EH (cell line): ENCODE measurements at regions not wholly inside any gene's neighbourhood (a gene's known extent, or its start where the extent isn't known, plus 50 kb on each side); places are given as distances from the start of the nearest gene placed in this dataset.
A peak's percentile ranks its signal among the peaks of the same experiment; 100 is the strongest.

Source experiments
- DNase-seq: peaks from one replicate; pipeline ENCODE4 v3.0.0-alpha.2; 2015; ENCODE audit warnings: low read depth

DNA sequence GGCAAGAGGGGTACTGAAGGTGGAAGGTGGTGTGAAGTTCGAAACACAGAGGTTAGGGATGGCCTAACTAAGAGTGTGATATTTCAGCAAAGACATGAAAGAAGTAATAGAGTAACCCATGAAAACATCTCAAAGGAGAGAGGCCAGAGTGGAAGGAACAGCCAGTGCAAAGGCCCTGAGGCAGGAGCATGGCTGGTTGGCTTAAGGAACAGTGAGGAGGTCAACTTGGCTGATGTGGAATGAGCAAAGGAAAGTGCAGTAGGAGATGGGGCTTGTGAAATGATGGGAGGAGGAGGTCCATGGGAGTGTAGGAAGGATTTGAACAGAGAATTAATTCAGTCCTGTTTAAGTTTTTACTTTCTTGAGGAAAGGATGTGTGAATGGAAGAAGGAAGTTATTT, 178.3 kb upstream of the ZNF608 start:
- no peak for DNase-seq

DNA sequence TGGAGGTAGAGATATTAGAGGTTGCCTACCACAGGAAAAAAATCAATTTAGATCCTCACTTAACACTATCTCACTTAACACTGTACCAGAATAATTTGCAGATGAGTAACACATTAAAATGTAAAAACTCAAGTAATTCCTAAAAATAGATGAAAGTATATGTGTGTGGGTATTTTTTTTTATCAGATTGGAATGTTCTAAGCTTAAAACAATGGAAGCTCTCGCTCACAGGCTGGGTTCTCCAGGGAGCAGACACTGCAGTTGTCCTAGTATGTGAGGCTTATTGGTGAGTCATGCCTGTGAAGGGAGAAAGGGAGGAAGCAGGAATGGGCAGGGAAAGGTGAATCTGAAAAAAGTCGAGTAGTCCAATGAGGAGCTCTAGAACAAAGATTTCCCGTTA, 181.3 kb upstream of the ZNF608 start:
- peak; percentile 70 for DNase-seq

DNA sequence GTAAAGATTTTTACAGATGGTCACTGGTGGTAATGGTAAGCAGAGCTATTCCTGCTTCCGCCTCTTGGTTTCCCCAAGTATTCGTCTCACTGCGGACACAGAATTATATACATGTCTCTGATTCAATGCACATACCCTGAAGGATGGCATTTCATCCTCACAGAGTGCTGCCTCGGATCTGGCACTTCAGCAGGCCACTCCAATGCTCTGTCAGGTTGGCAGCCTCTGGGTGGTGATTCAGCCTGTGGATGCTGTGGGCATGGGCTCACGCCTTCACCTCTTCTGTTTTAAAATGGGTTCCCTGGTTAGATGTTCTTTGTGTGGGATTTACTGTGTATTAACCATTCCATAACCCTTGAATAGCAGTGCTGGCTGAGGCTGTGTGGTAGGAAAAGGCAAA, 182.6 kb upstream of the ZNF608 start:
- DNase-seq, result no peak

DNA sequence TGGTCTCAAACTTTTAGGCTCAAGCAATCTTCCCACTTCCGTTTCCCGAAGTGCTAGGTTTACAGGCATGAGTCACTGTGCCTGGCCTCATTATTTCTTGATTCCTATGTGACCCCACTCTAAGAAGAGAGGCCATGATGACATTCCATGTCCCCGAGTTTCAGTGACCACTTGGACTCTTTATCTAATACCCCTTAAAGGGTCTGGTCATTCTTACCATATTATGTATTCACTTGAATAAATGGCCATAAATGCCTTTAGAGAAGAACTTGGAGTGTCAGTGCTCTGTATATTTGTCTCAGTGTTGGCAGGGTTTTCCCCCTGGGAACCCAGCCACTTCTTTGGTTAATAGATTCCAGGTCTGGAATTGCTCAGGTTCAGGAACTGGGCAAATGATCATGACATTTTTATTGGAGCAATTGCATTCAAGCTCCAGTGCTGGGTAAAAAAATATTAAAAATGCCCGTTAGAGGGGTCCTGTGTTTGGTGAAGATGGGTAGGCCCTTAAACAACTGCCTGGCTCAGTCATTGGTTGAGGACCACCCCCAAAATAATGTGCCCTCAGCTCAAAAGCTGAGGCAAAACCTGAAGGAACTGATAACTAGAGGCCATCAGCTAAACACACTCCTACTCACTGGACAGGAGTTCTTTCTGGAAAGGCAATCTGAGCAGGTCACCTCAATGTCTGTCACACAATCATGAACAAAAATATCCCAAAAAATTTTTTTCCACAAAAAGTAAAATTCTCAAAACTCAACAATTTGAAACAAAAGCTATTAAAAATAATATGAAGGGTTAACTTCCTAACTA, 186.6 kb upstream of the ZNF608 start:
- DNase-seq, result peak; percentile 69

DNA sequence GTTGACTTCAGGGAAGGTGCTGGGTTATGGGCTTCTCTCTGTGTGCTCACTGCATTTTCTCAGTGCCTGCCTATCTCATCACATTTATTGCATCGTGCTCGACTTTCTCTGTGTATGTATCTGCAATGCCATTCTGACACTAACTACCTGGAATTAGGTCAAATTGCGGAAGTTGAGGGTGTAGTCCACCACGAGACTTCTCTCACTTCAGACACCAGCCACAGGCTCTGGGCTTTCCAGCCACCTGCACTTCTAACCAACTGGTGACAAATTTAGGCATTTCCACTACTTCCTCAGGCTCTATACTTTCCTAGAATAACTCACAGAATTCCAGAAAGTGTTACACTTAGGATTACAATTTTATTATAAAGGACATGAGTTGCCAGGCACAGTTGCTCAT, 188.6 kb upstream of the ZNF608 start:
- no peak for DNase-seq

DNA sequence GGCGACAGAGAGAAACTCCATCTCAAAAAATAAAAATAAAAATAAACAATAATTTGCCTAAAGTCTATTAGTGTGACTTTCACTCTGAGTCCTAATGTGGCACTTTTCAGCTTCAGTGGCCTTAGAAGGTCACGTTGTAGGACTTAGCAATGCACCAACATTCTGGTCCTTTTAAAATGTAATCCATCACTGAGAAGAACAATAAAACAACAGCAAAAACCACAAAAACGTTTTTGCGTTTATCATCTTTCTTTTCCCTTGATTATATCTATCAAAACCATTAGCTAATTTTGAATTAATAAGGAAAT, 190.1 kb upstream of the ZNF608 start:
- no peak for DNase-seq

DNA sequence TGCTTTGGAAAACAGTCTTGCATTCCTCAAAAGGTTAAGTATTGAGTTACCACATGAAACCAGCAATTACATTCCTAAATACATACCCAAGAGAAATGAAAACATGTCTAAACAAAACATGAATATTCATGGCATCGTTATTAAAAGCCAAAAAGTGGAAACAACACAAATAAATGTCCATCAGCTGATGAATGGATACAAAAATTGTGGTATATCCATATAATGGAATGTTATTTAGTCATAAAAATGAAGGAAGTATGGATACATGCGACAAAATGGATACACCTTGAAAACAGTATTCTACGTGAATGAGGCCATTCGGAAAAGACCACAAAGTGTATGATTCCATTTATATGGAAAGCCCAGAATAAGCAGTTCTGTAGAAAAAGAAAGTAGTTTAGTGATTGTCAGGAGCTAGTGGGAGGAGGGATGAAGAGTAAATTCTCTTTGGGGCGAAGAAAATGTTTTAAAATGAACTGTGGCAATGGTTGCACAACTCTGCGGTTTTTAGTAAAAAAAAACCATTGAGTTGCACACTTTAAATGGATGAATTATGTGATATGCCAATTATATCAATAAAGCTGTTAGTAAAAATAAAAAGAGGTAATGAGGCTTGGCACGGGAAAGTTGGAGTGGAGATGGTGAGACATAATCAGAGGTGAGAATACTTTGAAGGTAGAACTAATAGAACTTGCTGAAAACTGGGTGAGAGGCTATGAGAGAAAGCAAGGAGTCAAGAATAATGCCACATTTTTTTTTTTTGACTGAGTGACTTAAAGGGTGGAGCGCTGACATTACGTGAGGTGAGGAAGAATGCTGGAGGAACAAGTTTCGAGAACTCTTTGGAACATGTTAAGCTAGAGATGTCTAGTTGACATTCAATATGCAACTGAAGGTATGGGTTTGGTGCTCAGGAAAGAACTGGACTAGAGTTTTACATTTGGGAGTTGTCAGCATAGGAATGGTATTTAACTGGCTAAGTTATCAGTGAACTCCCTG, 194.9 kb upstream of the ZNF608 start:
- no peak for DNase-seq

DNA sequence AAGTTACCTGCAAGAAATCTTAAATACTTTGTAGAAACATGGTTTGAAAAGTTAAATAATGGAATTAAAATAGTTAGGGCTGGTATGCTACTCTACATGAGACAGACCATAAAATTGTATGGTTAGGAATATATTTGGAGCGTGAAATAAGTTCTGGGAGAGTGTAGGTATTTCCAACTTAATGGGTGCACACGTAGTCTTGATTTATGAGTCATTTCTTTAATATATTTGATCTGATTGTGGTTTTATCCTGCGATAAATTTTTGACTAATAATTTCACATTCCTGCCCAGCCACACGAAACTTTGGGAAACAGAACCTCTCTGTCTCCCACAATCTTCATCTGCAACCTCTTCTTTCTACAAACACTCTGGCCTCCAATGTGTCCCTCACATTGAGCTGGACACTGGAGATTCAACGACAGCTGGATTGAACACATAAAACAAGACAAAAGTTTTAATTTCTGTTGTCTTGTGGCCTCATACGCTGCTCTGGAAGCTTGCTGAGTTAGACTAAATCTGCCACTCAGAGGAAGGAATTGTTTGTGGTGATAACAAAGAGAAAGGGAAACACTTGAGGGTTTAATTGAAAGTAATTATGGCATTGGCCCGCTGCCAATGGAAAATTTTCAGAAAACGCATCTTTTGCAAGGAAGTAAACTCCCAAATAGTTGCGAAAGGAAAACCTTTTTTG, 201.8 kb upstream of the ZNF608 start:
- DNase-seq, result no peak

DNA sequence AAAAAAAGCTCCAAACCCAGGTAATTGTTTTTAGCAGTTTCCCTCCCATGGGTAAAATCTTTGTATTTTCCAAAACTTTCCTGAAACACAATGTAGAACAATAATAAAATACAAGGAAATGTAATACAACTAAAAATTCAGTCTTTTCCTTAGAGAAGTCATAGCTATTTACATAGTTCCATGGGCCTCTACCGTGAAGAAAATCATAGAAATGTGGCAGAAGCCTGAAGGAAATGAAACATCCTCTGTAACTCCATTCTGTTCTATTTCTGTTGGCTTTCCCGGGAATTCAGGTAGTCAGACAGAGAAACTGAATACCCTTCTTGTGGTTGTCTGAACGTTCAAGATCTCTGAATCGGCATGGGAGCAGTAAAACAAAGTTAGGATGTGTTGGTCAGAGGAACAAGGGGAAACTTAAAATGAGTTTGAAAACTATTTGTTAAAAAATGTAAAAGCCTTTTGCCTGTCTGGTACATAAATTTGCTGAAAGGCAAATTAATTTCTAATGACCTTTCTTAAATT, 202.4 kb upstream of the ZNF608 start:
- no peak for DNase-seq

DNA sequence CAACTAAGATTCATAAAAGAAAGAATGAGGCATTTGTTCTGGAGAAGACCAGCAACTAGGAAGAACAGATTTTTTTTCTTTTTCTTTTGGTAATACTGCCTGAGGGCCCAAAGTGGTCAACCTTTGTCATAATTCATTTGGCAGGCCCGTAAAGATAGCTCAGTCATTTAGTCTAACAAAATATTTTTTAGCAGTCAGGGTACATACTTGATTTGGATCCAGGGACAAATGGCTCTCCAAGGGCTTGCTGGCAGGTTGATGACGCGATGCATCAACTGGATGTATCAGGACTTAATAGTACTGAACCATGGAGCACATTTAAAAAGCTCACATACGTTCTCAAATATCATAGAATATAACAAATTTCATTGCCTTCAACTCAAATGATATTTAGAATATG, 203.4 kb upstream of the ZNF608 start:
- DNase-seq, result peak; percentile 10

DNA sequence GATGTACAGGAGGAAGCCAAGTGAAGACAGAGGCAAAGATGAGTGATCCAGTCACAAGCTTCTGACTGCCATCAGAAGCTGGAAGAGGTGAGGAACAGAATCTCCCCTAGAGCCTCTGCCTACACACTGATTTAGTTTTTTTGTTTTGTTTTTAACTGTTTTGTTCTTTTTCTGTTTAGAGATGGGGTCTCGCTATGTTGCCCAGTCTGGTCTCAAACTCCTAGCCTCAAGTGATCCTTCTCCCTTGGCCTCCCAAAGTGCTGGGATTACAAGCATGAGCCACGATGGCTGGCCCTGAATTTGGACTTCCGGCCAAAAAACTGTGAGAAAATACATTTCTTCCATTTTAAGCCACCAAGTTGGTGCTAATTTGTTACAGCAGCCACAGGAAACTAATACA, 204.7 kb upstream of the ZNF608 start:
- DNase-seq, result no peak

DNA sequence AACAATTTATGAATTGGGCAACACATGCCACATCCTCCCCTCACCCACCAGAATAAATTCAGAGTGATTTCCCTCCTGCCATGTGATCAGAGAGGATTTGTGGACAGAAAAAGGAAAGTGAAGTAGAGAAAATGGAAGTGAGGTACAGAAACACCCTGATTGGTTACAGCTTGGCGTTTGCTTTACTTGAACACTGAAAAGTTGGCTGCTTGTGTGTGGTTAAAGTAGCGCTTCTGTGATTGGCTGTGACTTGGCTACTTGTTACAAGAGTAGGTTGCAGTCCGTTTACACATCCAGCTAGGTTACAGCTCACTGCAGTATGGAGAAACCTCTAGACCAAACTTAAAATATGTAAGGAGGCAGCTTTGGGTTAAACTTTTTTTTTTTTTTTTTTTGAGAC, 205.2 kb upstream of the ZNF608 start:
- no peak for DNase-seq

DNA sequence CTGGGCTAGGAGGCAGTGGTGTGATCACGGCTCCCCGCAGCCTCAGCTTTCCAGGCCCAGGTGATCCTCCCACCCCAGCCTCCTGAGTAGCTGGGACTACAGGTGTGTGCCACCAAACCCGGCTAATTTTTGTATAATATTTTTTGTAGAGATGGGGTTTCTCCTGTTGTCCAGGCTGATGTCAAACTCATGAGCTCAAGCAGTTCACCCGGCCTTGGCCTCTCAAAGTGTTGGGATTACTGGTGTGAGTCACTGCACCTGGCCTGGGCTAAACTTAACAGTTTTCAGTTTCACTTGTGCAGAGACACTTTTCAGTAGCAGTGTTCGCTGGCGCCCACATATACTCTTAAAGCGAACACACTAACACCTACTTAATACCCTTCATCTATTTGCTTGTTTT, 205.6 kb upstream of the ZNF608 start:
- DNase-seq, result no peak

DNA sequence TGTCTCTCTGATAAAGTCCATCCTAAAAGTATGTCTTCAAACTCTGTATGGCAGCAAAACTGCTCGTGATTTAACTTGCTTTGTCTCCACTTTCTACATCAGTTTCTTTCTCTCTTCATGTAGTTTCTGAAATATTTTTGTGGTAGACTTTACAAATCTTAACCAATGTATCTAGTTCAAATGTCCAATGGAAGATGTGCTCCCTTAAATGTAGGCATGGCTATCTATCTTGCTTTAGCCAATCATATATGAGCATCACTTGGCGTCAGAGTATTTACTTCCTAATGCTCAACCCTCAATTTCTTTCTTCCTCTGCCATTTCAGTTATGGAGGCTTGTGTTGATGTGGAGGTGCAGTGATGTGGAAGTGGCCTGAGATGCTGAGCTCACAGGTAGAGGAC, 206.1 kb upstream of the ZNF608 start:
- DNase-seq, result no peak

DNA sequence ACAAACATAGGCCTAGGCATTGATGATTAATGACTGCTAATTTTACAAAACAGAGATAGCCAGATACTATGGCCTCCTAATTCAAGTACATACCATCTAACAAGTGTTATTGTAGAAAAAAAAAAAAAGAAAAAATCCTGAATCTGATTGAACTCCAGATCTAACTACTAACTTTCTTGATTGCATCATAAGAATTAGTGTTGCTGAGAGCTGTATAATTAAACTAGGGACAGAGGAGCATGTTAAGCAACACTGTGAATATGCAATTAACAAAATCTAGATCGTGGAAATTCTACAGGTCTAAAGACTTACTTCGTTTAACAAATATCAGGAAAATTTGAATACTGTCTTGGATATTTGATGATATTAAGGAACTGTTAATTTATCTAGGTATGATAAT, 208.3 kb upstream of the ZNF608 start:
- no peak for DNase-seq

DNA sequence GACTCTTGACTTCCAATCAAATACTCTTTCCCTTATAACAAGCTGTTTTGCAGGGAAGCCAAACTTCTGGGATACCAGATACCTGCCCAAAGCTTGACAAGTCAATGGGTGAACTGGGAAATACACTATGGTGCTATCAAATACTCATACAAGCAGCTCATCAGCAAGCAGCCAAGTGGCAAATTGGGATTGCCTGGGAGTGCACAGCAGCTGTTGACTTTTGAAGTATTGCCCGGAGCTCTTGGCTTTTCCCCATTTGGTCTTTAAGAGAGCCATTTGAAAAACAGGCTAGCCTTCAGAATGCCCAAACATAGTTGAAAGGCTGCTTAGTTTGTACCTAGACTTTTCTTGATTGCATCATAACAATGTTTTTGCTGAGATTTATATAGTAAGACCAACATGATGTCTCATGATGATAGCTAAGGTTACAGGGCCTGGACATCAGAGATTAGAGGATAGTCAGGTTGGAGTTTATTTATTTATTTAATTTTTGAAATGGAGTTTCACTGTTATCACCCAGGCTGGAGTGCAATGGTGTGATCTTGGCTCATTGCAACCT, 210.1 kb upstream of the ZNF608 start:
- no peak for DNase-seq

DNA sequence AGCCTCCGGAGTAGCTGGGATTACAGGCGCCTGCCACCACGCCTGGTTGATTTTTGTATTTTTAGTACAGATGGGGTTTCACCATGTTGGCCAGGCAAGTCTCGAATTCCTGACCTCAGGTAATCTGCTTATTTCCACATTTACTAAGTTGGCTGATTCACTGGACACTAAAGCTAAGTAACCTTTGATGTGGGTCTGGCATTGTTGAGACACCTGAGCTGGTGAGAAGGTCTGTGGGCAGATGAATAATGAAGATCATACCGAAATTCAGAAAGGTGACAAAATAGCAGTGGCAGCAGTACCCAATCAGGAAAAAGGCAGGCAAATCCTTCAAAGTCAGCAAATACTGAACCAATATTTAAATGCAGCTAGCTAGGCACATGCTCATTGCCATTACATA, 210.6 kb upstream of the ZNF608 start:
- DNase-seq, result no peak

DNA sequence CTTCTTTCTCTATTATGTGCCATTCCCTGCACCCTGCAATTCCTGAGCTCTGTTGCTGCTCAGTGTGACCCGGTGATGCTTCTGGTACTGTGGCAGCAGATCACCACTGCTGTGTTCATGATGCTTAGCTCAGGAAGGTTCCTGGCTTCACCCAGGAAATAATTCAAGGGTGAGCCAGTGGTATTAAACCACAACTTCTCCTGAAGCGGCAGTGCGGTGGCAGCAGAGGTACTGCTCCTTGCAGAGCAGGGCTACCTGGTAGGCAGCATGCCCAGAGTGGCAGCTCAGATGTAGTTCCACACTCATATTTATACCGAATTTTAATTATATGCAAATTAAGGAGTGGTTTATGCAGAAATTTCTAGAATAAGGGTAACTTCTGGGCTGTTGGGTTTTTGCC, 213.8 kb upstream of the ZNF608 start:
- DNase-seq, result no peak

DNA sequence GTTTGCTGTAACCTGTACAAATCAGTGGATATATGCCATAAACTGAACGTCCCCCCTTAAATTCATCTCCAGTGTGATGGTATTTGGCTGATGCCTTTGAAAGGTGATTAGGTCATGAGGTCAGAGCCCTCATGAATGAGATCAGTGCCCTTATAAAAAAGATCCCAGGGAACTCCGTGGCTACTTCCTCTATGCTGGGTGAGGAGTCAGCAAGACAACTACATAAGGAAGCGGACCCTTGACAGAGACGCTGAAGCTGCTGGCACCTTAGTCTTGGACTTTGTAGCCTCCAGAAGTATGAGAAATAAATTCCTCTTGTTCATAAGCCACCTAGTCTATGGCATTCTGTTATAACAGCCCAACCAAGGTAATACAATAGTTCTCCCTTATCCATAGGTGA, 215.1 kb upstream of the ZNF608 start:
- no peak for DNase-seq

DNA sequence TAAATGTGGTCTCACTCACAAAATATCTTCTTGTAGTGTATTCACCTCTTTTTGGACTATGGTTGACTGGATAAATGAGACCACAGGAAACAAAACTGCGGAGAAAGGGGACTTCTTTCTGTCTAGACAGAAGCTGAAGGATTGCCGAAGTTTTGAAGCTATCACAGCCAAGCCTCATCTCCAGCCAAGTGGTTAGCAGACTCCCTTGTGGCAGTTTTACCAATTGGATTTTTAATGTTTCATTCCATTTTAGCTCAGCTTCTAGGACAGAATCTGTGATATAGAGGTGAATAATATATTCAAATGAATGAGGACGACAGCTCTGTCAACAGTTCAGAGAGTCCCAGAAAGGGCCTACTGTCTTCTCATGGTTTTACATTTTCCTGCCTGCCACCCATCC, 215.7 kb upstream of the ZNF608 start:
- DNase-seq, result no peak

DNA sequence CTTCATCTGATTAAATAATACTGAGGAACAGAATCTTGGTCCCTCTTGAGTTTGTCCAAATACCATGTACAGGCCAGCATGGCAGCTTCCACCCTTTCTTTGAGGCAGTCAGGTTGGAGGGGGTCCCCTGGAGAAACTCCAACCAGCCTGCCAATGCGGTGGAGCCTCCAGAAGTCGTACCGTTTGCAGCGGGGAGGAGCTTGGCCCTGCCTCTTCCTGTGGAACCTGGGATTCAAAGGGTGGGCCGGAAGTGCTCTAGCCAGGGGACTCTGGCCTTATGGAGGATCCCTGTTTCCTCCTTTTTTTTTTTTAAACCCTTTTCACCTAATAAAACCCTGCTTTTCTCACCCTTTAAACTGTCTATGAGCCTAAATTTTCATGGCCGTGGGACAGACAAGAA, 216.3 kb upstream of the ZNF608 start:
- no peak for DNase-seq

DNA sequence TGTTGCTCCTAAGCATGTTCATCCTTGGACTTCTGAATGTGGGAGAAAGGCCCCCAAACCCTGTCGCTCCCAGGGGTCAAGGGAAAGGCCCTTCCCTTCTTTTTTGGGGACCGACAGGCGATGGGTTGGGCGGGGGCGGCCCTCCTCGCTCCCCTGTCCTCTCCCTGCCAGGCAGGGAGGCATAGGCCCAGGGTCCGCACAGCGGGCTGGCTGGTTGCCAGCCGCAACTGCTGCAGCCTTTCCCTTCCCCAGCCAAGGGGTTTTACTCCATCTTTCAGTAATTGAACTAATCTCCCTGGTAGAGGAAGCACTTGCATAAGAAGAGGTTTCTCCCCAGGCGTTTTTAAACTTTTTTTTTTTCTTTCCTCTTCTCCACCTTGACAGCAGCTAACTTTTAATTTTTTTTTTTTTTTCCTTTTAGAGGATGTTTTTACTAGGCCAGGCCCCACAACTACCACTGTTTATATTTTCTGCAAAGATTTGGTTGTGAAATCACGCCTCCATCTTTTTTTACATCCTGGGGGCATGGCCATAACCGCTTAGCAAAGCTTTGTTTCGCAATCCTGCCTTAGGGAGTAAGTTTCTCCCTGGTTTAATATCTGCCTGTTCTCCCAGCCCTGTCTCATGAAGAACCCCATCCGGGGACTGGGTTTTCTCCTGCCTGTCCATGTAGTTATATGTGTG, 216.9 kb upstream of the ZNF608 start:
- DNase-seq, result peak; percentile 84
